H1 (cell line): ENCODE measurements at regions not wholly inside any gene's neighbourhood (a gene's known extent, or its start where the extent isn't known, plus 50 kb on each side); places are given as distances from the start of the nearest gene placed in this dataset.

Experiments used
- CTCF ChIA-PET: fragments of 300-600 bp; sonication (Branson Sonifier 250); formaldehyde crosslinking; loops from one replicate; lab custom pipeline; 2021; ENCODE audit not compliant: partially characterized antibody; lab: Charles Lee
- POLR2A ChIA-PET: fragments of 300-600 bp; sonication (Branson Sonifier 250); formaldehyde crosslinking; loops from one replicate; lab custom pipeline; 2021; ENCODE audit warnings: inconsistent platforms; ENCODE audit not compliant: partially characterized antibody; lab: Charles Lee
- DNase-seq, 2 experiments: peaks; one replicate each; pipeline versions ENCODE4 v3.0.0 to v3.0.0-alpha.2; 2010 to 2022; ENCODE audit warnings: low spot score in 2 of 2, low read depth in 1 of 2, mixed read lengths in 1 of 2
- FAIRE-seq: peaks from 2 replicates; lab custom pipeline; 2011; peaks lifted over from hg19 to GRCh38; lab: Jason Lieb, UNC
- H2AFZ ChIP-seq: 2 replicates; pipeline ENCODE4 v1.8.1; 2012; ENCODE audit warnings: low read length, inconsistent platforms
- H2AK5ac ChIP-seq: 2 replicates; pipeline ENCODE4 v1.6.1; 2013; ENCODE audit warnings: low read depth, low read length
- H2BK120ac ChIP-seq: replicated peaks from 2 replicates; pipeline ENCODE3; 2013; ENCODE audit warnings: low read depth, low read length, inconsistent platforms
- H2BK12ac ChIP-seq: 2 replicates; pipeline ENCODE4 v1.6.1; 2013; ENCODE audit warnings: low read depth, low read length
- H2BK15ac ChIP-seq: 2 replicates; pipeline ENCODE4 v1.6.1; 2013; ENCODE audit warnings: low read length
- H2BK20ac ChIP-seq: 2 replicates; pipeline ENCODE4 v1.6.1; 2013; ENCODE audit warnings: low read length
- H2BK5ac ChIP-seq: 2 replicates; pipeline ENCODE4 v1.6.1; 2013; ENCODE audit warnings: low read depth, low read length
- H3K14ac ChIP-seq: 2 replicates; pipeline ENCODE4 v1.6.1; 2013; ENCODE audit warnings: inconsistent platforms; ENCODE audit not compliant: insufficient read length
- H3K18ac ChIP-seq: 2 replicates; pipeline ENCODE4 v1.6.1; 2013; ENCODE audit warnings: low read length; ENCODE audit errors: extremely low read depth
- H3K23ac ChIP-seq: 2 replicates; pipeline ENCODE4 v1.6.1; 2013; ENCODE audit warnings: inconsistent platforms; ENCODE audit not compliant: insufficient read length
- H3K23me2 ChIP-seq: 2 replicates; pipeline ENCODE4 v1.6.1; 2013; ENCODE audit warnings: low read depth, low read length
- H3K27ac ChIP-seq: 2 replicates; pipeline ENCODE4 v1.6.1; 2011; ENCODE audit warnings: low read depth, low read length, inconsistent platforms
- H3K27me3 ChIP-seq, 4 experiments: replicated peaks in 1 of 4; 1 replicate in 1 of 4; 2 replicates in 3 of 4; pipeline versions ENCODE4 v1.6.1 to v1.8.1; 2011 to 2013; ENCODE audit warnings: low read length in 3 of 4, mild to moderate bottlenecking in 3 of 4, inconsistent platforms in 2 of 4, mixed read lengths in 2 of 4, moderate library complexity in 1 of 4; ENCODE audit not compliant: control insufficient read depth in 3 of 4, insufficient read depth in 3 of 4; ENCODE audit errors: extremely low read depth in 1 of 4
- H3K36me3 ChIP-seq, 4 experiments: 2 replicates each; pipeline versions ENCODE4 v1.6.1 to v1.8.1; 2011 to 2013; ENCODE audit warnings: mild to moderate bottlenecking in 4 of 4, low read length in 3 of 4, moderate library complexity in 2 of 4, control low read depth in 1 of 4, inconsistent platforms in 1 of 4; ENCODE audit not compliant: insufficient read depth in 4 of 4, control insufficient read depth in 2 of 4
- H3K4ac ChIP-seq: replicated peaks from 2 replicates; pipeline ENCODE3; 2013; ENCODE audit warnings: low read length, low read depth, mixed read lengths, inconsistent platforms; ENCODE audit not compliant: insufficient read length
- H3K4me1 ChIP-seq, 4 experiments: replicated peaks in 1 of 4; 1 replicate in 1 of 4; 2 replicates in 3 of 4; pipeline versions ENCODE4 v1.6.1 to v1.8.1; 2011 to 2013; ENCODE audit warnings: low read length in 3 of 4, inconsistent platforms in 2 of 4, mixed read lengths in 1 of 4; ENCODE audit not compliant: insufficient read depth in 4 of 4, control insufficient read depth in 3 of 4
- H3K4me2 ChIP-seq, 2 experiments: 2 replicates each; pipeline versions ENCODE4 v1.6.1 to v1.8.1; 2011 to 2013; ENCODE audit warnings: low read depth in 2 of 2, low read length in 2 of 2, control low read depth in 1 of 2, inconsistent platforms in 1 of 2, mild to moderate bottlenecking in 1 of 2; ENCODE audit not compliant: insufficient read depth in 1 of 2
- H3K4me3 ChIP-seq, 4 experiments: fragments of 200-600, 300-600 bp in 1 of 4; sonication (generic), shearing (Covaris generic), sonication (Bioruptor Twin) in 1 of 4; 2 replicates each; pipeline versions ENCODE4 v1.5.1 to v1.8.1; 2011 to 2016; ENCODE audit warnings: low read length in 4 of 4, low read depth in 3 of 4, control low read depth in 2 of 4, inconsistent platforms in 2 of 4, mild to moderate bottlenecking in 2 of 4, mixed read lengths in 1 of 4, moderate library complexity in 1 of 4; ENCODE audit not compliant: insufficient read depth in 2 of 4; ENCODE audit errors: extremely low read depth in 1 of 4
- H3K56ac ChIP-seq: replicated peaks from 2 replicates; pipeline ENCODE3; 2013; ENCODE audit warnings: low read depth, mild to moderate bottlenecking, mixed read lengths, low read length, inconsistent platforms; ENCODE audit not compliant: insufficient read length
- H3K79me1 ChIP-seq: 2 replicates; pipeline ENCODE4 v1.6.1; 2013; ENCODE audit warnings: low read depth, low read length, control low read depth
- H3K79me2 ChIP-seq, 2 experiments: 2 replicates each; pipeline versions ENCODE4 v1.6.1 to v1.8.1; 2012 to 2013; ENCODE audit warnings: low read length in 2 of 2, mild to moderate bottlenecking in 2 of 2, inconsistent platforms in 1 of 2; ENCODE audit not compliant: insufficient read depth in 2 of 2, control insufficient read depth in 1 of 2
- H3K9ac ChIP-seq, 4 experiments: replicated peaks in 1 of 4; 1 replicate in 1 of 4; 2 replicates in 3 of 4; pipeline versions ENCODE4 v1.6.1 to v1.8.1; 2011 to 2013; ENCODE audit warnings: low read depth in 3 of 4, low read length in 3 of 4, control low read depth in 2 of 4, mild to moderate bottlenecking in 2 of 4, moderate library complexity in 2 of 4, inconsistent platforms in 1 of 4; ENCODE audit errors: extremely low read depth in 1 of 4
- H3K9me3 ChIP-seq, 2 experiments: 2 replicates each; pipeline versions ENCODE4 v1.6.1 to v1.8.1; 2012 to 2013; ENCODE audit warnings: mild to moderate bottlenecking in 2 of 2, moderate library complexity in 2 of 2, control low read depth in 1 of 2, inconsistent platforms in 1 of 2, low read depth in 1 of 2, low read length in 1 of 2, mixed read lengths in 1 of 2; ENCODE audit not compliant: insufficient read depth in 2 of 2
- H4K20me1 ChIP-seq, 2 experiments: replicated peaks in 1 of 2; 2 replicates each; pipeline versions ENCODE3 to v1.8.1; 2011 to 2013; ENCODE audit warnings: inconsistent platforms in 2 of 2, low read length in 2 of 2, mild to moderate bottlenecking in 1 of 2; ENCODE audit not compliant: insufficient read depth in 2 of 2, control insufficient read depth in 1 of 2
- H4K5ac ChIP-seq: 2 replicates; pipeline ENCODE4 v1.6.1; 2013; ENCODE audit warnings: low read length, low read depth, mixed read lengths, inconsistent platforms; ENCODE audit not compliant: insufficient read length
- H4K8ac ChIP-seq: 2 replicates; pipeline ENCODE4 v1.8.0; 2013; ENCODE audit warnings: mild to moderate bottlenecking, moderate library complexity, low read length, inconsistent platforms; ENCODE audit not compliant: insufficient read depth; ENCODE audit errors: extremely low read depth
- H4K91ac ChIP-seq: replicated peaks from 2 replicates; pipeline ENCODE3; 2013; ENCODE audit warnings: low read length, mixed read lengths, inconsistent platforms; ENCODE audit not compliant: insufficient read length
- CHD2 ChIP-seq: IDR thresholded peaks from 2 replicates; pipeline ENCODE4 v1.6.1; 2012; ENCODE audit warnings: low read length, improper control_type of control experiment
- EP300 ChIP-seq, 2 experiments: IDR thresholded peaks; 1 replicate in 1 of 2; 2 replicates in 1 of 2; pipeline ENCODE4 v1.6.1; 2011 to 2012; ENCODE audit warnings: low read depth in 2 of 2, low read length in 2 of 2, mild to moderate bottlenecking in 2 of 2, borderline replicate concordance in 1 of 2, inconsistent platforms in 1 of 2, moderate library complexity in 1 of 2
- GABPA ChIP-seq: IDR thresholded peaks from 2 replicates; pipeline ENCODE4 v1.6.1; 2011; ENCODE audit warnings: mild to moderate bottlenecking, low read length, moderate library complexity, borderline replicate concordance; ENCODE audit not compliant: insufficient read depth
- HDAC6 ChIP-seq: IDR thresholded peaks from one replicate; pipeline ENCODE4 v1.7.1; 2012; ENCODE audit warnings: low read depth, mild to moderate bottlenecking, inconsistent platforms, low read length, moderate library complexity
- RNF2 ChIP-seq: fragments of 200-900, 300-1000 bp; sonication (generic); IDR thresholded peaks from 2 replicates; pipeline ENCODE4 v1.7.1; 2016; ENCODE audit warnings: borderline replicate concordance, low read depth, mild to moderate bottlenecking, antibody characterized with exemption, low read length; ENCODE audit not compliant: poor library complexity, severe bottlenecking; ENCODE audit errors: missing control alignments
- SIX5 ChIP-seq: IDR thresholded peaks from 2 replicates; pipeline ENCODE4 v1.6.1; 2011; ENCODE audit warnings: mild to moderate bottlenecking, low read depth, low read length
- TBP ChIP-seq: IDR thresholded peaks from 2 replicates; pipeline ENCODE4 v1.6.1; 2011; ENCODE audit warnings: low read depth, low read length, improper control_type of control experiment
- TCF12 ChIP-seq: IDR thresholded peaks from 2 replicates; pipeline ENCODE4 v1.6.1; 2011; ENCODE audit warnings: low read depth, mild to moderate bottlenecking, low read length
- WGBS, 2 experiments: shearing (Covaris generic) in 1 of 2; methylation state at CpG; one replicate each; pipeline versions ENCODE4 v1.1.6 to v1.1.7; 2013 to 2015; ENCODE audit warnings: low lambda C conversion rate in 2 of 2, mixed read lengths in 2 of 2, inconsistent platforms in 1 of 2, low coverage in 1 of 2, missing lambda C conversion rate in 1 of 2; ENCODE audit not compliant: insufficient replicate concordance in 2 of 2, insufficient coverage in 1 of 2, insufficient read length in 1 of 2; ENCODE audit errors: extremely low coverage in 1 of 2, missing lambda C conversion rate in 1 of 2; 5-methylcytosine and 5-hydroxymethylcytosine counted together
- TF ChIP-seq, protein P1 (sequence below): IDR thresholded peaks from 2 replicates; pipeline ENCODE4 v1.6.1; 2012; ENCODE audit warnings: inconsistent platforms
- TF ChIP-seq, protein P2 (sequence below): IDR thresholded peaks from 2 replicates; pipeline ENCODE4 v1.6.1; 2011; ENCODE audit warnings: low read depth, mild to moderate bottlenecking, low read length; ENCODE audit not compliant: insufficient read depth

DNA sequence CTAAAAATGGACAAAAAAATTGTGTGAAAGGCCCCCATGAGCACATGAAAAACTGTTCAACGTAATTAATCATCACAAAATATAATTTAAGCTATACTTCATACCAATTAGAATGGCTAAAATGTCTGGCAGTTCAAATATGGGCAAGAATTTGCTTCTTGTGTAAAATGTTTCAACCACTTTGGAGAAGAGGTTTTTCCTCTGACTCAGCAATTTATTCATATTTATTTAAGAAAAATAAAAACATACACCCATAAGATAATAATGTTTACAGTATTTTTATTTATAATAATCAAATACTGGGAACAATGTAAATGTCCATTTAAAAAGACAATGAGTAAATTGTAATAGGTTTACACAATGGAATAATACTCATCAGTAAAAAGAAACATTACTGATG is 395.1 kb upstream of the KHDRBS2 start:
- no peaks in the 10 kb centered on the region for H3K27me3 ChIP-seq
- H4K91ac ChIP-seq = no peak overlapping the region
- no peak overlapping the region for H3K4me3 ChIP-seq
- H2BK5ac ChIP-seq = no peak overlapping the region
- DNase-seq (no peak), FAIRE-seq (no peak)
- no peak overlapping the region for H4K5ac ChIP-seq
- no peaks in the 10 kb centered on the region for H4K20me1 ChIP-seq
- CTCF ChIA-PET = no interaction called here
- H3K27ac ChIP-seq = no peak overlapping the region
- H2BK12ac ChIP-seq = no peak overlapping the region
- H3K9ac ChIP-seq = no peak overlapping the region
- H3K23ac ChIP-seq = no peak overlapping the region
- no peaks in the 10 kb centered on the region for H3K79me2 ChIP-seq
- H3K4me2 ChIP-seq = no peak overlapping the region
- no peak overlapping the region for H3K4ac ChIP-seq
- POLR2A ChIA-PET = no interaction called here
- H4K8ac ChIP-seq = no peak overlapping the region
- no peak overlapping the region for H2AK5ac ChIP-seq
- H3K36me3 ChIP-seq = peaks cover 0 to 3% (median 0%) of the 10 kb centered on the region in 4 experiments; a peak in 2 of 8 replicates
- H2AFZ ChIP-seq = no peak overlapping the region
- no peaks in the 10 kb centered on the region for H3K23me2 ChIP-seq
- WGBS, 2 experiments = 86% methylated on average over 1 of the region's 1 CpG; no CpG with 5 or more reads in 1 of the 2 experiments
- H2BK120ac ChIP-seq = no peak overlapping the region
- no peak overlapping the region for H3K14ac ChIP-seq
- no peak overlapping the region for H2BK15ac ChIP-seq
- TF ChIP-seq TBP = no peak
- TF ChIP-seq RNF2 = no peak
- TF ChIP-seq SIX5 = no peak
- TF ChIP-seq, protein P1, sequence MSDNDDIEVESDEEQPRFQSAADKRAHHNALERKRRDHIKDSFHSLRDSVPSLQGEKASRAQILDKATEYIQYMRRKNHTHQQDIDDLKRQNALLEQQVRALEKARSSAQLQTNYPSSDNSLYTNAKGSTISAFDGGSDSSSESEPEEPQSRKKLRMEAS = no peak
- TF ChIP-seq HDAC6 = no peak
- TF ChIP-seq CHD2 = no peak
- no peak for TF ChIP-seq TCF12
- TF ChIP-seq GABPA = no peak
- TF ChIP-seq EP300 (IDR thresholded peaks at IDR 0.05; ENCODE audit: borderline replicate concordance in 1 of 2, low read depth in 2 of 2, low read length in 2 of 2) = no peak
- TF ChIP-seq, protein P2, sequence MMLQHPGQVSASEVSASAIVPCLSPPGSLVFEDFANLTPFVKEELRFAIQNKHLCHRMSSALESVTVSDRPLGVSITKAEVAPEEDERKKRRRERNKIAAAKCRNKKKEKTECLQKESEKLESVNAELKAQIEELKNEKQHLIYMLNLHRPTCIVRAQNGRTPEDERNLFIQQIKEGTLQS = no peak
- TF ChIP-seq, all 59 proteins: peak for 0
- no peaks in the 10 kb centered on the region for H3K79me1 ChIP-seq
- H3K9me3 ChIP-seq = peaks cover 19% of the 10 kb centered on the region in 2 experiments
- H2BK20ac ChIP-seq = no peak overlapping the region
- H3K56ac ChIP-seq = no peak overlapping the region
- H3K4me1 ChIP-seq = no peaks in the 10 kb centered on the region
- H3K18ac ChIP-seq = no peak overlapping the region
